Hepatocyte (in vitro differentiated cells): ENCODE measurements at regions not wholly inside any gene's neighbourhood (a gene's known extent, or its start where the extent isn't known, plus 50 kb on each side); places are given as distances from the start of the nearest gene placed in this dataset.

Experiments used
- DNase-seq: peaks from one replicate; pipeline ENCODE4 v3.0.0-alpha.2; 2016; ENCODE audit warnings: low spot score
- H2AFZ ChIP-seq: fragments of 200-600 bp; sonication (generic); 2 replicates; pipeline ENCODE4 v1.6.0; 2016; ENCODE audit warnings: antibody characterized with exemption, mild to moderate bottlenecking
- H3K27ac ChIP-seq: fragments of 200-600 bp; sonication (generic); 2 replicates; pipeline ENCODE4 v1.5.1; 2016; ENCODE audit warnings: mild to moderate bottlenecking
- H3K27me3 ChIP-seq: fragments of 200-600 bp; sonication (generic); 2 replicates; pipeline ENCODE4 v1.6.1; 2016
- H3K36me3 ChIP-seq: fragments of 200-600 bp; sonication (generic); replicated peaks from 2 replicates; pipeline ENCODE4 v1.5.1; 2016; ENCODE audit warnings: low read depth; ENCODE audit not compliant: insufficient read depth
- H3K4me1 ChIP-seq: fragments of 200-600 bp; sonication (generic); 2 replicates; pipeline ENCODE4 v1.5.1; 2016; ENCODE audit warnings: mild to moderate bottlenecking, moderate library complexity; ENCODE audit not compliant: insufficient read depth
- H3K4me2 ChIP-seq: fragments of 200-600 bp; sonication (generic); 2 replicates; pipeline ENCODE4 v1.6.0; 2016
- H3K4me3 ChIP-seq: fragments of 200-600 bp; sonication (generic); 2 replicates; pipeline ENCODE4 v1.5.1; 2016; ENCODE audit warnings: mild to moderate bottlenecking
- H3K79me2 ChIP-seq: fragments of 200-600 bp; sonication (generic); 2 replicates; pipeline ENCODE4 v1.6.0; 2017; ENCODE audit warnings: mild to moderate bottlenecking
- H3K9me2 ChIP-seq: fragments of 200-600 bp; sonication (generic); replicated peaks from 2 replicates; pipeline ENCODE4 v1.6.0; 2017; ENCODE audit warnings: mild to moderate bottlenecking; ENCODE audit not compliant: insufficient read depth
- H3K9me3 ChIP-seq: fragments of 200-600 bp; sonication (generic); 2 replicates; pipeline ENCODE4 v1.5.1; 2016; ENCODE audit warnings: low read depth, mild to moderate bottlenecking
- H4K20me1 ChIP-seq: fragments of 200-600 bp; sonication (generic); 2 replicates; pipeline ENCODE4 v1.6.0; 2016; ENCODE audit warnings: mild to moderate bottlenecking; ENCODE audit not compliant: insufficient read depth, poor library complexity, severe bottlenecking
- EZH2 ChIP-seq: fragments of 200-600 bp; sonication (generic); IDR thresholded peaks from 2 replicates; pipeline ENCODE4 v1.6.1; 2016; ENCODE audit warnings: antibody characterized with exemption, mild to moderate bottlenecking, borderline replicate concordance
- EZH2phosphoT487 ChIP-seq: fragments of 200-600 bp; sonication (generic); IDR thresholded peaks from one replicate; pipeline ENCODE4 v1.6.1; 2018; ENCODE audit warnings: antibody characterized with exemption, mild to moderate bottlenecking, low read depth, moderate library complexity; ENCODE audit not compliant: unreplicated experiment, severe bottlenecking
- WGBS: methylation state at CpG from one replicate; pipeline ENCODE4 v1.1.6; 2016; ENCODE audit warnings: low lambda C conversion rate; ENCODE audit errors: missing lambda C conversion rate; 5-methylcytosine and 5-hydroxymethylcytosine counted together
- TF ChIP-seq, protein P1 (sequence below): fragments of 200-600 bp; sonication (generic); IDR thresholded peaks from 2 replicates; pipeline ENCODE4 v1.5.1; 2016; ENCODE audit warnings: antibody characterized with exemption, mild to moderate bottlenecking; ENCODE audit not compliant: poor library complexity

DNA sequence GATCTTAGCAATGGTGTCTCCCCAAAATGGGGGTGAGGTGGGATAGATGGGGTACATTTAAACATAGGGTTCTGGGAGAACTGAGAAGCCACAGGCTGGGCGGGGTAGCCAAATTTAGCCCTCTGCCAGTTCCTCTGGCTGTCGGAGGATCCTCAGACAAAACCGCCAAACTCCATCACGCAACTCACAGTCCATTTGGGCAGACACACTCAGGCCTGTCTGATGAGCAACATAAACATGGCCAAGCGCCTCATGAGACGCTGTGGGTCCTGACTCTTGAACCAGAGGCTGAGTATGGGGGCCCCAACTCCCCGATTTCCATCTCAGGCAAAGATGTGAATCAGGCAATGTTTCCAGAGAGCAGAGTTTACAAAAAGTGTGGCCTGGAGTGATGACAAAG lies 162.3 kb downstream of the FGF18 start:
- 93% methylated on average over 7 of the region's 7 CpGs for WGBS
- TF ChIP-seq EZH2phosphoT487 = no peak
- TF ChIP-seq EZH2 = no peak
- TF ChIP-seq, protein P1, sequence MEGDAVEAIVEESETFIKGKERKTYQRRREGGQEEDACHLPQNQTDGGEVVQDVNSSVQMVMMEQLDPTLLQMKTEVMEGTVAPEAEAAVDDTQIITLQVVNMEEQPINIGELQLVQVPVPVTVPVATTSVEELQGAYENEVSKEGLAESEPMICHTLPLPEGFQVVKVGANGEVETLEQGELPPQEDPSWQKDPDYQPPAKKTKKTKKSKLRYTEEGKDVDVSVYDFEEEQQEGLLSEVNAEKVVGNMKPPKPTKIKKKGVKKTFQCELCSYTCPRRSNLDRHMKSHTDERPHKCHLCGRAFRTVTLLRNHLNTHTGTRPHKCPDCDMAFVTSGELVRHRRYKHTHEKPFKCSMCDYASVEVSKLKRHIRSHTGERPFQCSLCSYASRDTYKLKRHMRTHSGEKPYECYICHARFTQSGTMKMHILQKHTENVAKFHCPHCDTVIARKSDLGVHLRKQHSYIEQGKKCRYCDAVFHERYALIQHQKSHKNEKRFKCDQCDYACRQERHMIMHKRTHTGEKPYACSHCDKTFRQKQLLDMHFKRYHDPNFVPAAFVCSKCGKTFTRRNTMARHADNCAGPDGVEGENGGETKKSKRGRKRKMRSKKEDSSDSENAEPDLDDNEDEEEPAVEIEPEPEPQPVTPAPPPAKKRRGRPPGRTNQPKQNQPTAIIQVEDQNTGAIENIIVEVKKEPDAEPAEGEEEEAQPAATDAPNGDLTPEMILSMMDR = no peak
- no peak overlapping the region for H3K4me2 ChIP-seq
- H3K36me3 ChIP-seq = no peaks in the 10 kb centered on the region
- peaks cover 9% of the 10 kb centered on the region for H3K4me1 ChIP-seq
- H3K9me3 ChIP-seq = no peaks in the 10 kb centered on the region
- no peaks in the 10 kb centered on the region for H3K79me2 ChIP-seq
- no peaks in the 10 kb centered on the region for H4K20me1 ChIP-seq
- DNase-seq = no peak
- no peak overlapping the region for H2AFZ ChIP-seq
- no peak overlapping the region for H3K4me3 ChIP-seq
- H3K27me3 ChIP-seq = peaks cover 4% of the 10 kb centered on the region
- no peaks in the 10 kb centered on the region for H3K9me2 ChIP-seq
- H3K27ac ChIP-seq = no peak overlapping the region

DNA sequence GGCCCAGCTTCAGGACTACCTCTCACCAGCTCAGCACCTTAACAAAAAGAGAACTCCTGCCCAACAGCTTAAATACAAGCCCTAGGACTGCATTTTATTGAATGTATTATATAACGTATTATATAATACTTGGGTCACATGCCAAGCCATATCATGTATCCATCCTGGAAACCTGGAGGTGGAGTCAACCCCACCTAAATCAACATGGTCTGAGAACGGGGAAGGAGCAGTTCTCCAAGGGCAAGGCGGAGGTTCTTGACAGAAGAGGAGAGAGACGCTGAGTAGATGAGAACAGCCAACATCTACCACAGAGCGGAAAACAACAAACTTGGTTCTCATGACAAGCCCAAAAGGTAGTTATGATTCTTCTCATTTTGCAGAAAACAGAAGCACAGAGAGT lies 163.4 kb downstream of the FGF18 start:
- Histone ChIP-seq H3K9me3 (no peaks in the 10 kb centered on the region), H4K20me1 (no peaks in the 10 kb centered on the region), H3K4me2 (no peak overlapping the region), H3K79me2 (no peaks in the 10 kb centered on the region), H3K36me3 (no peaks in the 10 kb centered on the region), H3K27ac (no peak overlapping the region), H3K4me3 (no peak overlapping the region), H2AFZ (no peak overlapping the region), H3K4me1 (peaks cover 9% of the 10 kb centered on the region), H3K9me2 (no peaks in the 10 kb centered on the region), H3K27me3 (peaks cover 4% of the 10 kb centered on the region)
- TF ChIP-seq, protein P1 = no peak
- TF ChIP-seq EZH2 (no peak), EZH2phosphoT487 (no peak)
- no peak for DNase-seq
- 92% methylated on average over 5 of the region's 5 CpGs for WGBS

DNA sequence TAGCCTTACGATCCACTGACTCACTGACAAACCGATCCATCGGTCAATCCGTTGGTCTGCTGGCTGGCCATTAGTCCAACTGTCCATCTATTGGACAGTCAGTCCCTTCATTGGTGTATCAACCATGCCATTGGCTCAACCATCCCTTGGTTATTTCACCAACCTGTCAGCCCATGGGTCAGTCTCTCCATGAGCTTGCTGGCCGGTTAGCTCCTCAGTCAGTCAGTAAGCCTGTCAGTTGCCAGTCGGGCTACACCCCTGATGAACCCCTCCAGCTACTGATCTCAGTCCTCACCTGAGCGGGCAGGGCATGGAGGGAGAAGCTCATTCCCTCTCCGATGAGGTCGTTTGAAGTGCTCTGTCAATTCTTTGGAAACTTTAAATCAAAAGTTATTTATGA lies 166.5 kb downstream of the FGF18 start:
- H3K9me2 ChIP-seq = no peaks in the 10 kb centered on the region
- no peak overlapping the region for H2AFZ ChIP-seq
- no peaks in the 10 kb centered on the region for H4K20me1 ChIP-seq
- H3K9me3 ChIP-seq = no peaks in the 10 kb centered on the region
- H3K27ac ChIP-seq = no peak overlapping the region
- peaks cover 2% of the 10 kb centered on the region for H3K4me1 ChIP-seq
- no peak for TF ChIP-seq EZH2
- TF ChIP-seq, protein P1 = no peak
- no peak for TF ChIP-seq EZH2phosphoT487
- no peaks in the 10 kb centered on the region for H3K79me2 ChIP-seq
- 90% methylated on average over 9 of the region's 9 CpGs for WGBS
- DNase-seq = no peak
- no peak overlapping the region for H3K4me3 ChIP-seq
- peaks cover 4% of the 10 kb centered on the region for H3K27me3 ChIP-seq
- no peak overlapping the region for H3K4me2 ChIP-seq
- H3K36me3 ChIP-seq = no peaks in the 10 kb centered on the region

DNA sequence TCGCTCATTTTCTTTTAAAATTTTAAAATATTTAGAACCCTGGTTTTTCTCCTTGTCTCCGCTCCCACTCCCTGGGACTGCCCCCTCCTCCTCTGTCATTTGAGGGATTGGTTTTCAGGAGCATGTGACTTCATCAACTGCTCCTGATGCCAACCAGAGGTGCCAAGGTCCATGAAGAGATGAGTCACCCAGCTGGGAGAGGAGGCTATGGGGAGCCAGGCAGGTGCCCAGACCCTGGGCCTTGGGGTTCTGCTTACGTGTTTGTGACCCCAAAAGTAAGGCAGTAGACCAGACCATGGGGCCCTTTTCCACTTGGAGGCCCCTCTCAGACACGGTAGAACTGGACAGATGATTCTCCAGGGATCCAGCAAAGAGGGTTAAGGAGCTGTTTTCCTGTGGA lies 167.0 kb downstream of the FGF18 start:
- Histone ChIP-seq H3K4me1 (no peaks in the 10 kb centered on the region), H3K79me2 (no peaks in the 10 kb centered on the region), H3K4me2 (no peak overlapping the region), H3K9me2 (no peaks in the 10 kb centered on the region), H4K20me1 (no peaks in the 10 kb centered on the region), H3K27ac (no peak overlapping the region), H2AFZ (no peak overlapping the region), H3K4me3 (no peak overlapping the region), H3K27me3 (peaks cover 4% of the 10 kb centered on the region), H3K36me3 (no peaks in the 10 kb centered on the region), H3K9me3 (no peaks in the 10 kb centered on the region)
- TF ChIP-seq EZH2 (no peak), EZH2phosphoT487 (no peak)
- DNase-seq = no peak
- 79% methylated on average over 4 of the region's 4 CpGs for WGBS
